ENCODE measurements at regions not wholly inside any gene's neighbourhood (a gene's known extent, or its start where the extent isn't known, plus 50 kb on each side); places are given as distances from the start of the nearest gene placed in this dataset.

DNA sequence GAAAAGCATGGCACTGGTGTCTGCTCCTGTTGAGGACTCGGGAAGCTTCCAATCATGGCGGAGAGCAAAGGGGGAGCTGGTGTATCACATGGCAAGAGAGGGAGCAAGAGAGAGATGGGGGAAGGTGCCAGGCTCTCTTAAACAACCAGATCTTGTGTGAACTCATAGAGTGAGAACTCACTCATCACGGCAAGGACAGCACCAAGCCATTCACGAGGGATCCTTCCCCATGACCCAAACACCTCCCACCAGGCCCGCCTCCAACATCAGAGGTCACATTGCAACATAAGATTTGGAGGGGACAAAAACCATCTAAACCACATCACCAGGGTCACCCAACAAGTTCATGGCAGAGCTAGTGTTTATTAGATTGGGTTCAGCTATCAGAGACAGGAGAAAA lies 218.7 kb upstream of the BCOR start:
- Mint-ChIP-seq H3K27ac (no peak overlapping the region), H3K4me1 (no peaks in the 10 kb centered on the region), H3K9me3 (peaks cover 18% of the 10 kb centered on the region), H3K27me3 (no peaks in the 10 kb centered on the region), H3K36me3 (ENCODE audit: low read depth) (no peaks in the 10 kb centered on the region), H3K4me3 (no peak overlapping the region)
- ATAC-seq (ENCODE audit: low read depth) (no peak), DNase-seq (no peak)
- TF ChIP-seq, protein P1, sequence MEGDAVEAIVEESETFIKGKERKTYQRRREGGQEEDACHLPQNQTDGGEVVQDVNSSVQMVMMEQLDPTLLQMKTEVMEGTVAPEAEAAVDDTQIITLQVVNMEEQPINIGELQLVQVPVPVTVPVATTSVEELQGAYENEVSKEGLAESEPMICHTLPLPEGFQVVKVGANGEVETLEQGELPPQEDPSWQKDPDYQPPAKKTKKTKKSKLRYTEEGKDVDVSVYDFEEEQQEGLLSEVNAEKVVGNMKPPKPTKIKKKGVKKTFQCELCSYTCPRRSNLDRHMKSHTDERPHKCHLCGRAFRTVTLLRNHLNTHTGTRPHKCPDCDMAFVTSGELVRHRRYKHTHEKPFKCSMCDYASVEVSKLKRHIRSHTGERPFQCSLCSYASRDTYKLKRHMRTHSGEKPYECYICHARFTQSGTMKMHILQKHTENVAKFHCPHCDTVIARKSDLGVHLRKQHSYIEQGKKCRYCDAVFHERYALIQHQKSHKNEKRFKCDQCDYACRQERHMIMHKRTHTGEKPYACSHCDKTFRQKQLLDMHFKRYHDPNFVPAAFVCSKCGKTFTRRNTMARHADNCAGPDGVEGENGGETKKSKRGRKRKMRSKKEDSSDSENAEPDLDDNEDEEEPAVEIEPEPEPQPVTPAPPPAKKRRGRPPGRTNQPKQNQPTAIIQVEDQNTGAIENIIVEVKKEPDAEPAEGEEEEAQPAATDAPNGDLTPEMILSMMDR (IDR thresholded peaks at IDR 0.05), result no peak
- ChIA-PET POLR2A (no interaction called here), CTCF (no interaction called here)
- intact Hi-C loops (cut with micrococcal nuclease), result no loop called here

DNA sequence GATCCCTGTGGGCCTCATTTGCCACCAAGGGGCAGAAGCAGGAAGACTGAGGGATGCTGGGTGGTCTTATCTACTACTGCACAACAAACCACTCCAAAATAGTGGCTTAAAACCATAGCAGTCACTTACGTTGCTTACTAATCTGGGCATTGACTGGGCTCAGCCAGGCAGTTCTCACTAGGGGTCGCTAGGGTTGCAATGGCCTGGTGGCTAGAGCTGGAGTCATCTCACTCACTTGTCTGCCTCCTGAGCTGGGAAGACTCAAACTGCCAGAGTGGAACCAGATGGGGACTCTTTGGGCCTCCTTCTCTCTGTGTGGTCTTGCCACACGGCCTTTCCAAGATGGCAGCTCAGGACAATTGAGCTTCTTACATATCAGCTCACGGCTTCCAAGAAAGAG lies 216.3 kb upstream of the BCOR start:
- DNase-seq (no peak), ATAC-seq (ENCODE audit: low read depth) (no peak)
- ChIA-PET CTCF (no interaction called here), POLR2A (no interaction called here)
- TF ChIP-seq, protein P1 (IDR thresholded peaks at IDR 0.05), result no peak
- Mint-ChIP-seq H3K4me1 (no peaks in the 10 kb centered on the region), H3K4me3 (no peak overlapping the region), H3K9me3 (peaks cover 10% of the 10 kb centered on the region), H3K36me3 (ENCODE audit: low read depth) (no peaks in the 10 kb centered on the region), H3K27ac (no peak overlapping the region), H3K27me3 (no peaks in the 10 kb centered on the region)
- intact Hi-C loops (cut with micrococcal nuclease), result no loop called here

DNA sequence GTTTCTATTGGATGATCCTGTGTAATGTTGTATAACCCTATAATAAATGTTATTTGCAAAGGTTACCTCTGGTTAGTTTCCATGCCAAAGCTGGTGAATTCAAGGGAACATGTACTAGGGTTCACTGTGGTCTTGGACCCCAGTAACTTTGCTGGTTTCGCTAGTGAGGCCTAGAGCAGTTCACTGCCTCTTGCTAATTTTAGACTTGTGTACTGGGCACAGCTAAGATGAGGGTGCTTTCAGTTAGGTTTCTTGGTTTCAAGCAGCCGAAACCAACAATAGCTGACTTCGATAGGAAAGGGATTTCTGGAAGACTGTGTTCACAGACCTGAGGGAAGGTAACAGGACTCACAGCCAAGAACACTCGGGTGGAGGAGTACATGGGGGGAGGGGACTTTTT lies 215.5 kb upstream of the BCOR start:
- TF ChIP-seq, protein P1 (IDR thresholded peaks at IDR 0.05), result no peak
- Mint-ChIP-seq H3K4me1 (no peaks in the 10 kb centered on the region), H3K27me3 (no peaks in the 10 kb centered on the region), H3K9me3 (peaks cover 10% of the 10 kb centered on the region), H3K4me3 (no peak overlapping the region), H3K27ac (no peak overlapping the region), H3K36me3 (ENCODE audit: low read depth) (no peaks in the 10 kb centered on the region)
- intact Hi-C loops (cut with micrococcal nuclease), result no loop called here
- DNase-seq (no peak), ATAC-seq (ENCODE audit: low read depth) (no peak)
- CTCF ChIA-PET, result no interaction called here
- POLR2A ChIA-PET, result no interaction called here

DNA sequence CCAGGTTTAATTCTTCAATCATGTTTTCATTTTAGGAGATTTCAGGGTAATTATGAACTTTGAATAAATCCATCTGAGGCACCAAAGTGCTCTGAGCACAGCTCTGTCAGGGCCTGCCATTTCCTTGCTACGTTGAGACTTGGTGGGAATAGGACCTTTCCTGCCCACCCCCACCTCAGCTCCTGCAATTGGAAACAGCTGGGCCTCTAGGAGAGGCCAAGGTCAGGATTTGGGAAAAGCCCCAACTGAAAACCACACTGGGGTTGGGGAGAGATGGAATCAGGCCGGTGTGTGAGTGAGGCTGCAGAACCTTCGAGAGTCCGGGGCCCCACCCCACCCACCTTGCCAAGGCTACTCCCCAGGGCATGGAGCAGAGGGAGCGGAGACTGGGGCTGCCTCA lies 212.7 kb upstream of the BCOR start:
- ATAC-seq (ENCODE audit: low read depth) (no peak), DNase-seq (no peak)
- TF ChIP-seq, protein P1 (IDR thresholded peaks at IDR 0.05), result no peak
- H3K4me3 Mint-ChIP-seq, result no peak overlapping the region
- H3K27ac Mint-ChIP-seq, result no peak overlapping the region
- ChIA-PET POLR2A (no interaction called here), CTCF (no interaction called here)
- H3K27me3 Mint-ChIP-seq, result no peaks in the 10 kb centered on the region
- intact Hi-C loops (cut with micrococcal nuclease), result no loop called here
- no peaks in the 10 kb centered on the region for H3K9me3 Mint-ChIP-seq
- H3K4me1 Mint-ChIP-seq, result no peaks in the 10 kb centered on the region
- no peaks in the 10 kb centered on the region for H3K36me3 Mint-ChIP-seq (ENCODE audit: low read depth)

DNA sequence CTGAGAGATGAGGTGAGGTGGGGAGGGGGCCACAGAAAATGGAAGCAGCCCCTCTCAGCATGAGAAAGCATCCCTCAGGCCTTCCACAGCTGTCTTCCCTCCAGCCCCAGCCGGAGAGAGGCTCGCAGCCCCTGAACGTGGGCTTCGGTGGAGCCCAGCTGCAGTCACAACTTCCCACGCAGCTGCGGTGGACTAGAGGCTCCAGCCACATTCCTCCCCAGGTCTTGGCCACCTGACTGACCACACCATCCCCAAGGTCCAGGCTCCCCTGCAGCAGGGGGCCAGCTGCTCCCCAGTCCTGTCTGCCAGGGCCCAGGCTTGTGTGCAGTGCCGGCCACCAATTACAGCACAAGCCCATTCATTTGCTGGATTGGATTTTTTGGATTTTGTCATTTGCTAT lies 212.3 kb upstream of the BCOR start:
- Mint-ChIP-seq H3K36me3 (ENCODE audit: low read depth) (no peaks in the 10 kb centered on the region), H3K27me3 (no peaks in the 10 kb centered on the region), H3K9me3 (no peaks in the 10 kb centered on the region), H3K4me1 (no peaks in the 10 kb centered on the region), H3K4me3 (no peak overlapping the region), H3K27ac (no peak overlapping the region)
- TF ChIP-seq, protein P1 (IDR thresholded peaks at IDR 0.05), result no peak
- no peak for DNase-seq
- ChIA-PET CTCF (no interaction called here), POLR2A (no interaction called here)
- no peak for ATAC-seq (ENCODE audit: low read depth)
- intact Hi-C loops (cut with micrococcal nuclease), result no loop called here

Data from activated B cell treated with CpG ODN at 0.5 μM for 24 hours (primary cell).